Sigmoid colon (tissue), 6 donors: ENCODE measurements at regions not wholly inside any gene's neighbourhood (a gene's known extent, or its start where the extent isn't known, plus 50 kb on each side); places are given as distances from the start of the nearest gene placed in this dataset.

Source experiments
- DNase-seq: peaks from one replicate; pipeline ENCODE4 v3.0.0-alpha.2; 2019
- H3K27ac ChIP-seq, 4 donors: fragments of 200-600 bp; sonication (generic); one replicate each; pipeline ENCODE4 v1.5.1; 2016 to 2019; ENCODE audit warnings: mild to moderate bottlenecking in 1 of 4
- H3K27me3 ChIP-seq, 3 donors: fragments of 200-600 bp; sonication (generic); one replicate each; pipeline ENCODE4 v1.5.1; 2019; ENCODE audit warnings: mild to moderate bottlenecking in 1 of 3
- H3K36me3 ChIP-seq, 4 donors: fragments of 200-600 bp; sonication (generic); one replicate each; pipeline ENCODE4 v1.5.1; 2016 to 2019
- H3K4me1 ChIP-seq, 4 donors: fragments of 200-600 bp; sonication (generic); one replicate each; pipeline ENCODE4 v1.5.1; 2017 to 2019
- H3K4me3 ChIP-seq, 4 donors: fragments of 200-600 bp; sonication (generic); one replicate each; pipeline ENCODE4 v1.5.1; 2017 to 2019; ENCODE audit warnings: mild to moderate bottlenecking in 2 of 4, moderate library complexity in 1 of 4
- H3K9me3 ChIP-seq, 4 donors: fragments of 200-600 bp in 3 of 4; sonication (generic) in 3 of 4; one replicate each; pipeline versions ENCODE4 v1.5.1 to v1.6.1; 2013 to 2019
- CTCF ChIP-seq, 4 experiments: fragments of 450-650 bp in 3 of 4; fragments of 200-600 bp in 1 of 4; IDR thresholded peaks; one replicate each; pipeline ENCODE4 v1.5.1; 2016 to 2019; ENCODE audit warnings: antibody characterized with exemption in 4 of 4, mild to moderate bottlenecking in 3 of 4, moderate library complexity in 2 of 4
- EP300 ChIP-seq, 4 donors: sonication (generic); formaldehyde crosslinking; IDR thresholded peaks; one replicate each; pipeline ENCODE4 v1.6.1; 2017; ENCODE audit warnings: antibody characterized with exemption in 4 of 4
- POLR2A ChIP-seq, 2 donors: fragments of 450-650 bp; IDR thresholded peaks; one replicate each; pipeline ENCODE4 v1.6.1; 2016; ENCODE audit warnings: antibody characterized with exemption in 2 of 2, mild to moderate bottlenecking in 2 of 2, moderate library complexity in 2 of 2
- POLR2AphosphoS5 ChIP-seq, 4 donors: sonication (generic); formaldehyde crosslinking; IDR thresholded peaks; one replicate each; pipeline ENCODE4 v1.6.1; 2017; ENCODE audit warnings: antibody characterized with exemption in 4 of 4
- WGBS, 2 donors: extraction: QIAGEN DNeasy Blood & Tissue Kit; methylation state at CpG; one replicate each; pipeline ENCODE4 v1.1.7; 2013; 5-methylcytosine and 5-hydroxymethylcytosine counted together
- intact Hi-C: fragments of 100-400 bp; cut with DNase I; formaldehyde crosslinking; loops from one replicate; pipeline ENCODE4 v1.15.1; 2023
- donor health status: healthy with polysubstance abuse.
- donor health status: healthy.

DNA sequence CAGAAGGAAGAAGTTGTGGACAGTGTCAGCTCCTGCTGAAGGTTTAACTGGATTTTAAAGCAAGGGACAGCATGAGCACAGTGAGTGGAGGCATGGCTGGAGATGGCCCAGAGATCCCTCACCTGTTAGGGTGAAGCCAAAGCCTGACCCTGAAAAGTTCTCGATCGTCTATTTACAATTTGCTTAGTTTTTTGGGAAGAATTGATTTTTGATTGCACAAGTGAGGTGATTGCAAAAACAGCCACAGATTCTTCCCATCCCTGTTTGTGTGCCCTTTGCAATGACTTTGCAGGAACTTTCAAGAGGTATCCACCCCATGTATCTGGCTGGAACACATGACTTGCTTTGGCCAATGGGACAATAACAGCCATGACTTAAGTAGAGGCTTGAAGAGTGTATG is 170.1 kb downstream of the TFAP2C start:
- 93 to 95% methylated on average over 2 of the region's 2 CpGs for WGBS, 2 donors
- TF ChIP-seq POLR2AphosphoS5 (IDR thresholded peaks at IDR 0.05) (no peak), POLR2A (IDR thresholded peaks at IDR 0.05) (no peak), EP300 (IDR thresholded peaks at IDR 0.05) (no peak), CTCF (IDR thresholded peaks at IDR 0.05) (no peak)
- intact Hi-C loops = no loop called here
- peaks cover 0 to 14% (median 13%) of the 10 kb centered on the region in 4 donors for H3K4me1 ChIP-seq
- no peaks in the 10 kb centered on the region for H3K27me3 ChIP-seq
- no peak overlapping the region for H3K4me3 ChIP-seq
- no peaks in the 10 kb centered on the region for H3K9me3 ChIP-seq
- DNase-seq = no peak
- no peak overlapping the region for H3K27ac ChIP-seq
- H3K36me3 ChIP-seq = no peaks in the 10 kb centered on the region

GRCh38 chr20:56800088-56800487 is 171.0 kb downstream of the TFAP2C start:
- H3K4me1 ChIP-seq = peaks cover 0 to 14% (median 13%) of the 10 kb centered on the region in 4 donors
- no peak overlapping the region for H3K4me3 ChIP-seq
- no peak for DNase-seq
- intact Hi-C loops = no loop called here
- no peaks in the 10 kb centered on the region for H3K27me3 ChIP-seq
- TF ChIP-seq POLR2AphosphoS5 (IDR thresholded peaks at IDR 0.05) (no peak), CTCF (IDR thresholded peaks at IDR 0.05) (no peak), EP300 (IDR thresholded peaks at IDR 0.05) (no peak), POLR2A (IDR thresholded peaks at IDR 0.05) (no peak)
- no peaks in the 10 kb centered on the region for H3K9me3 ChIP-seq
- H3K36me3 ChIP-seq = no peaks in the 10 kb centered on the region
- no peak overlapping the region for H3K27ac ChIP-seq
- WGBS, 2 donors = 62 to 82% methylated on average over 4 of the region's 4 CpGs

- intact Hi-C loops = no loop called here
- no peak for DNase-seq
- H3K9me3 ChIP-seq = no peaks in the 10 kb centered on the region
- H3K27me3 ChIP-seq = no peaks in the 10 kb centered on the region
- H3K4me3 ChIP-seq = no peak overlapping the region
- H3K36me3 ChIP-seq = no peaks in the 10 kb centered on the region
- no peak overlapping the region for H3K27ac ChIP-seq
- no peak for TF ChIP-seq POLR2AphosphoS5 (IDR thresholded peaks at IDR 0.05)
- H3K4me1 ChIP-seq = peaks cover 0 to 14% (median 13%) of the 10 kb centered on the region in 4 donors
- 21 to 57% methylated on average over 19 of the region's 19 CpGs for WGBS, 2 donors
Measured at GRCh38 chr20:56801971-56802755, 173.1 kb downstream of the TFAP2C start.

DNA sequence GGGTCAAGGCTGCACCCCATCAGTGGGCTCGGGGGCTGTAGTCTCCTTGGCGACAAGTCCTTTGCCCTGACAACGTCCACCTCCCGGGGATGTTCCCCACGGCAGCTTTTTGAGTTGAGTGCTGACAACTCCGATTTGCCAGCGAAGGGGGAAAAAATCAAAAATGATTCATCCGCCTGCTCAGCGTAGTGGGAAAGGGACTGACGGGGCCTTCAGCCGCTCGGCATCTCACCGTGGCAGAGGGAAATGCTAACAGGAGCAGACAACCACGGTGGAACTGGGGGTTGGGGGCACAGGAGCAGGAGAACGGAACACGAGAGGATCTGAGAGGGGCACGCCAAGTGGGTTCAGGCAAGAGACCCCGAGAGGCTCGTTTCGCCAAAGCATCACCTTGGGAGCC is 173.7 kb downstream of the TFAP2C start:
- no peaks in the 10 kb centered on the region for H3K27me3 ChIP-seq
- H3K27ac ChIP-seq = no peak overlapping the region
- H3K4me1 ChIP-seq = peaks cover 0 to 14% (median 13%) of the 10 kb centered on the region in 4 donors
- no peak for TF ChIP-seq CTCF (IDR thresholded peaks at IDR 0.05)
- no peak for TF ChIP-seq EP300 (IDR thresholded peaks at IDR 0.05)
- no peak for TF ChIP-seq POLR2A (IDR thresholded peaks at IDR 0.05)
- no peak for TF ChIP-seq POLR2AphosphoS5 (IDR thresholded peaks at IDR 0.05)
- intact Hi-C loops = no loop called here
- no peaks in the 10 kb centered on the region for H3K36me3 ChIP-seq
- no peak overlapping the region for H3K4me3 ChIP-seq
- H3K9me3 ChIP-seq = no peaks in the 10 kb centered on the region
- no peak for DNase-seq
- 81 to 88% methylated on average over 20 of the region's 20 CpGs for WGBS, 2 donors

GRCh38 chr20:56805313-56805712 is 176.2 kb downstream of the TFAP2C start:
- H3K9me3 ChIP-seq = no peaks in the 10 kb centered on the region
- no peak for DNase-seq
- intact Hi-C loops = no loop called here
- H3K36me3 ChIP-seq = no peaks in the 10 kb centered on the region
- no peaks in the 10 kb centered on the region for H3K27me3 ChIP-seq
- peaks cover 0 to 20% (median 13%) of the 10 kb centered on the region in 4 donors for H3K4me1 ChIP-seq
- 80 to 83% methylated on average over 4 of the region's 4 CpGs for WGBS, 2 donors
- TF ChIP-seq POLR2AphosphoS5 (IDR thresholded peaks at IDR 0.05) (no peak), POLR2A (IDR thresholded peaks at IDR 0.05) (no peak), CTCF (IDR thresholded peaks at IDR 0.05) (no peak), EP300 (IDR thresholded peaks at IDR 0.05) (no peak)
- no peak overlapping the region for H3K4me3 ChIP-seq
- no peak overlapping the region for H3K27ac ChIP-seq
